SH-SY5Y (cell line): ENCODE measurements at regions not wholly inside any gene's neighbourhood (a gene's known extent, or its start where the extent isn't known, plus 50 kb on each side); places are given as distances from the start of the nearest gene placed in this dataset.

Experiments used
- GATA2 ChIP-seq: IDR thresholded peaks from 2 replicates; pipeline ENCODE4 v1.6.1; 2011; ENCODE audit warnings: mild to moderate bottlenecking, low read depth, low read length
- GATA3 ChIP-seq: IDR thresholded peaks from 2 replicates; pipeline ENCODE4 v1.6.1; 2011; ENCODE audit warnings: low read depth, mild to moderate bottlenecking, low read length, moderate library complexity

DNA sequence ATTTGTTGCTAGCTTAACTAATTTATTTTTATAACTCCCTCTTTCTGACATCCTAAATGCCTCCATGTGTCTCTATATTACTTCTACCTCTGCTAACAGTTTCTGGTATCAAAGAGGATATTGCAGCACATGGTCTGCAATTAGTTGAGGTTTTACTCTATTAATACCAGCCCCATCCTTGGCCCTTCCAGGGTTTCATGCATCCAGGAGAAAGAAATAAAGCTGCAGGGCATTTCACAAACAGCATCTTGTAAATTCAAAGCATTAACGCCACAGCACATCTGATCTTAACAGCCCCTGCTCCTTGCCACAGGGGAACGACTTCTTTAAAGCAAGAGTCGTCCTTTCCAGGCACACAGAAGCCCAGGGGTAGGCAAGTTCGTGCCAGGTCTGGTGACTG is 258.9 kb downstream of the ICOS start:
- no peak for TF ChIP-seq GATA2
- TF ChIP-seq GATA3: no peak

DNA sequence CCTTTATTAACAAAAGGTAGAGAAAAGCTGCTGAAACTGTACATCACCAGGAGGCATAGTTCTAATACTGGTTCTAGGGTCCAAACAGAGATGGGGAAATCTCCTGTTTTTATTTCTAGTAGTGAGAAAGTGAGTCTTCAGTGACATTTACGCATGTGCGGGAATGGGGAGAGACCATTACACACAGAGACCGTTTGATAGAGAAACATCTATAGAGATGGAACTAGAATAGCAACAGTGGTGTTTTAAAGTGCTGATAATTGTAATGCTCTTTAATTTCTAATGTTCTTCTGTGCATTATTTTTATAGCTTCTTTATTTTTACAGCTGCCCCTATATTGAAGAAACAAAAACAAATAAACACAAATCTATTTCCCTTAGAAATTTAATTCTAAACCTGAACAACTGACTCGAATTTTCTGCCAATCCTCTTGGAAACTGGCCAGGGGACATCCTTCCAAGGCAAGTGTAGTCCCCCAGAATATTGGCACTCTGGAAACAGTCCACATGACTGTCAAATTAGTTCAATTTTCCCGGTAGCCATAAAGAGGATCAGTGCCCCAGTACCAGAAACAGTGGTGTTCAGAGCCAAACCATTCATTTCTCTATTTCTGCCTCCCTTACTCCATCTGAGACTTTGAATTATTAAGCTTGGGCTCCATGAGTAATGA is 260.9 kb downstream of the ICOS start:
- no peak for TF ChIP-seq GATA3
- no peak for TF ChIP-seq GATA2

DNA sequence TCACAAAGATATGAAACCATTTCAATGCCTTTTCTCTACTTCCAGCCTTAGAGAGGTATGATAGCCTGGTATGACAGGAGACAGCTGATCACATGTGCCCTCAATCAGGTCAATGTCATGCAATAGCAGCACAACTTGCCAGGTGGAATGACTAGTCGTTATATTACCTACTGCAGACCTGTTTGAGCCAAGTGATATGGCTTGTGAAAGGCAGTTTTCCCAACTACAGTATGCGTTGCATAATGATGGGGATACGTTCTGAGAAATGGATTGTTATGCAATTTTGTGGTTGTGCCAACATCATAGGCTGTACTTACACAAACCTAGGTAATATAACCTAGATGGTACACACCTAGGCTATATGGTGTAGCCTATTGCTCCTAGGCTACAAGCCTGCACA is 262.8 kb downstream of the ICOS start:
- TF ChIP-seq GATA3 (no peak), GATA2 (no peak)

DNA sequence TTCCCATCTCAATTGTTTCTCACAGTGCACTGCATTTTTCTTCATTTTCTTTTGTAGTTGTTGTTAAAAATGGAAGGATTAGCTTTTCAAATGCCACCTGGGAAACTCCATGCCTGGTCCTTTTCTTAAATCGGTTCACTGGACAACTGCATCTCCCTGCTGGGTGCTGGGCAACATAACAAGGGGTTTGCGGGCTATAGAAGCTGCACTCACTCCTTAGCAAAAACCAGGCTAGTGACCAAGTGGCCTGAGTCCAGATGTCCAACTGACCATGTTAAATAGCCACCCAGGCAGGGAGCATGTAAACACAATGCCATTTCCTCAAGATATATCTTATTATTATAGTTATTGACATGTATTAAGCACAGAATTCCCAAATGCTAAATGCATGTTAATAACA is 264.9 kb downstream of the ICOS start:
- TF ChIP-seq GATA3 (no peak), GATA2 (no peak)

- TF ChIP-seq GATA2: no peak
- TF ChIP-seq GATA3: no peak
Observed at GRCh38 chr2:204202253-204202652, 265.7 kb downstream of the ICOS start.

- TF ChIP-seq GATA3 (no peak), GATA2 (no peak)
Observed at GRCh38 chr2:204203704-204204103, 267.1 kb downstream of the ICOS start.

GRCh38 chr2:204205082-204205481 is 268.5 kb downstream of the ICOS start:
- TF ChIP-seq GATA3 (no peak), GATA2 (no peak)

DNA sequence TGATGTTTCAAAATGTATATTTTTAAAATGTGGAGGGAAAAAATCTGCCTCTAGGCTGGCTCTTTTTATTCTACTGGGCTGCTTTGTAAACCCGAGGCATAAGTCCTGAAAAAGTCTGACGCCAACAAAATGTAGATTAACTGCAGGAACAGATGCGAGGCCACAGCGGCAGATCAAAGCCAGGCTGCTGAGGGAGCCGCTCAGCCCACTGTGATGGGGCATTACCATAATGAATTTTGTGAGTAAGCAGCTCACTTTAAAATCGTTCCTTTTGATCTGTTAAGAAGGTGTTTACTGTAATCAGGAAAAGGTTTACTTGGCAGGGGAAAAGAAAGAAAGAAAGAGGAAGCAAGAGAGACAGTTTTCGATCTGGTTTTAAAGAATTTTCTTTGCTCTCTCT is 269.0 kb downstream of the ICOS start:
- TF ChIP-seq GATA2 (no peak), GATA3 (no peak)

- TF ChIP-seq GATA2: no peak
- TF ChIP-seq GATA3: no peak
Observed at GRCh38 chr2:204207866-204208265, 271.3 kb downstream of the ICOS start.

GRCh38 chr2:204213588-204213987 is 277.0 kb downstream of the ICOS start:
- no peak for TF ChIP-seq GATA3
- no peak for TF ChIP-seq GATA2

DNA sequence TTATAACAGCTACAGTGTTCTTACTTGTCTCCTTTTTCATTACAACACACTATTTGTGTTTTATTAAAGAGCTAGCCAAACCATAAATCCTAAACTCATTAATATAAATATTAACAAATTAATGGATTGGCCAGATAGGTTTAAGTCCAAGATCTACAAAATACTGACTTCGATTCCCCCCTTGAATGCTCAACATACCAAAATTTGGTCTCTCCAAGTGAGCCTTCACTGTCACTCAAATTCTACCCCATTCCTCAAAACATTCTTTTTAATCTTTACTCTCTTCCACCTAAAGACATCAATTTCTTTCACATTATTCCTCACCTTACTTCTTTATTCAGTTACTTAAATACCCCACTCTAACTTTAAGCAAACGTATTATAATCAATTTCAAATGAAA is 281.5 kb downstream of the ICOS start:
- TF ChIP-seq GATA2 (no peak), GATA3 (no peak)

GRCh38 chr2:204219196-204219595 is 282.6 kb downstream of the ICOS start:
- no peak for TF ChIP-seq GATA2

GRCh38 chr2:204220896-204221295 is 284.3 kb downstream of the ICOS start:
- no peak for TF ChIP-seq GATA3

GRCh38 chr2:204223046-204223445 is 286.5 kb downstream of the ICOS start:
- no peak for TF ChIP-seq GATA2
- no peak for TF ChIP-seq GATA3

DNA sequence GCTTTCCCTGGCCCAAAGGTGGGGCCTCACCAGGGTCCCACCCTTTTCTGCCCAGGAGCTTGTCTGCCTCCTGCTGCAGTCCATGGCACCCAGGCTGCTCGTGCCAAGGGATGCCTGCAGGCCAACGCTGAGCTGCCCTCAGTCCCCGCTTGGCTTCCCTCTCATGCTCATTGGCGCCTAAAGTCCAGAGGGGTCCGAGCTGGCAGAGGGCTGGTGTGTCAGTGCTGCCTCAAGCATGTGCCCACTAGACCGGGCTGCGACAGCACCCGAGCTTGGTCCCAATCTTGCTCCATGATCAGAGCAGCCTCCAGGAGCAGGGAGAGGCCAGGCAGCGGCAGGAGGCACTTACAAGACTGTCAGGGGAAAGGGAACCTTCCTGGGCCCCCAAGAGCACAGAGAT is 287.0 kb downstream of the ICOS start:
- TF ChIP-seq GATA3: no peak
- no peak for TF ChIP-seq GATA2

- TF ChIP-seq GATA2 (no peak), GATA3 (no peak)
Observed at GRCh38 chr2:204225671-204226073, 289.1 kb downstream of the ICOS start.
